IMR-90 (cell line): ENCODE measurements at regions not wholly inside any gene's neighbourhood (a gene's known extent, or its start where the extent isn't known, plus 50 kb on each side); places are given as distances from the start of the nearest gene placed in this dataset.

Source experiments
- ATAC-seq: fragments of 200-7000 bp; cut with Tn5 transposase; 2 replicates; pipeline ENCODE4 v1.9.1; 2020; ENCODE audit warnings: low read depth, mild to moderate bottlenecking, moderate library complexity
- BruUV-seq: library from RNA; stranded (reverse); fragments of 400-500 nt; replicated peaks from 2 replicates; lab custom pipeline; 2021; lab: Mats Ljungman, UMichigan
- CTCF ChIA-PET: fragments of 300-600 bp; formaldehyde crosslinking; extraction: SDS; loops from one replicate; lab custom pipeline; 2021; ENCODE audit warnings: antibody characterized with exemption; lab: Yijun Ruan, JAX
- POLR2A ChIA-PET: fragments of 300-600 bp; sonication (Branson Sonifier 250); formaldehyde crosslinking; loops from one replicate; lab custom pipeline; 2022; ENCODE audit warnings: antibody characterized with exemption; ENCODE audit not compliant: unreplicated experiment; lab: Charles Lee
- DNase-seq: peaks from one replicate; pipeline ENCODE4 v3.0.0; 2013
- H2AFZ ChIP-seq: replicated peaks from 2 replicates; pipeline ENCODE3; 2013; ENCODE audit warnings: low read length, mild to moderate bottlenecking; ENCODE audit not compliant: poor library complexity
- H2AK5ac ChIP-seq: 2 replicates; pipeline ENCODE4 v1.6.1; 2013; ENCODE audit warnings: low read depth, low read length, inconsistent platforms
- H2AK9ac ChIP-seq: replicated peaks from 2 replicates; pipeline ENCODE3; 2013; ENCODE audit warnings: mild to moderate bottlenecking, low read depth, low read length, moderate library complexity; ENCODE audit not compliant: poor library complexity
- H2BK120ac ChIP-seq: 2 replicates; pipeline ENCODE4 v1.6.1; 2013; ENCODE audit warnings: low read depth, low read length, inconsistent platforms
- H2BK15ac ChIP-seq: 3 replicates; pipeline ENCODE4 v1.6.1; 2013; ENCODE audit warnings: low read depth, low read length, inconsistent platforms
- H2BK20ac ChIP-seq: 2 replicates; pipeline ENCODE4 v1.6.1; 2013; ENCODE audit warnings: low read depth, mild to moderate bottlenecking, inconsistent platforms, low read length, moderate library complexity
- H2BK5ac ChIP-seq: 2 replicates; pipeline ENCODE4 v1.6.1; 2013; ENCODE audit warnings: mild to moderate bottlenecking, low read depth, low read length, inconsistent platforms; ENCODE audit not compliant: poor library complexity, severe bottlenecking
- H3K14ac ChIP-seq: replicated peaks from 2 replicates; pipeline ENCODE4 v1.6.1; 2013; ENCODE audit warnings: low read depth, low read length, inconsistent platforms
- H3K18ac ChIP-seq: 2 replicates; pipeline ENCODE4 v1.6.1; 2013; ENCODE audit warnings: low read depth, low read length, control low read depth
- H3K23ac ChIP-seq: 2 replicates; pipeline ENCODE4 v1.6.1; 2013; ENCODE audit warnings: low read depth, low read length, inconsistent platforms
- H3K27ac ChIP-seq: 2 replicates; pipeline ENCODE4 v1.5.1; 2013; ENCODE audit warnings: mild to moderate bottlenecking, control low read depth, low read length; ENCODE audit not compliant: insufficient read depth
- H3K27me3 ChIP-seq: 2 replicates; pipeline ENCODE4 v1.6.1; 2013; ENCODE audit warnings: low read length; ENCODE audit not compliant: control insufficient read depth, insufficient read depth
- H3K36me3 ChIP-seq: 2 replicates; pipeline ENCODE4 v1.6.1; 2013; ENCODE audit warnings: low read length, mixed read lengths; ENCODE audit not compliant: control insufficient read depth, insufficient read depth
- H3K4ac ChIP-seq: 2 replicates; pipeline ENCODE4 v1.6.1; 2013; ENCODE audit warnings: low read depth, low read length, inconsistent platforms
- H3K4me1 ChIP-seq: 2 replicates; pipeline ENCODE4 v1.6.1; 2013; ENCODE audit warnings: low read length, mixed read lengths; ENCODE audit not compliant: control insufficient read depth, insufficient read depth
- H3K4me2 ChIP-seq: 2 replicates; pipeline ENCODE4 v1.6.1; 2013; ENCODE audit warnings: low read depth, mild to moderate bottlenecking, control low read depth, low read length, moderate library complexity
- H3K4me3 ChIP-seq: 2 replicates; pipeline ENCODE4 v1.5.1; 2013; ENCODE audit warnings: low read depth, mild to moderate bottlenecking, control low read depth, low read length, moderate library complexity; ENCODE audit not compliant: insufficient read depth
- H3K56ac ChIP-seq: 2 replicates; pipeline ENCODE4 v1.6.1; 2013; ENCODE audit warnings: low read length, inconsistent platforms; ENCODE audit not compliant: insufficient read depth; ENCODE audit errors: extremely low read depth
- H3K79me1 ChIP-seq, 2 experiments: 2 replicates each; pipeline ENCODE4 v1.6.1; 2013; ENCODE audit warnings: low read length in 2 of 2, inconsistent platforms in 1 of 2, low read depth in 1 of 2
- H3K9ac ChIP-seq: 2 replicates; pipeline ENCODE4 v1.6.1; 2013; ENCODE audit warnings: low read depth, low read length, control low read depth
- H3K9me1 ChIP-seq: 2 replicates; pipeline ENCODE4 v1.6.1; 2013; ENCODE audit warnings: low read length, inconsistent platforms; ENCODE audit not compliant: insufficient read depth
- H3K9me3 ChIP-seq: 2 replicates; pipeline ENCODE4 v1.6.1; 2013; ENCODE audit warnings: low read length; ENCODE audit not compliant: control insufficient read depth, insufficient read depth
- H4K20me1 ChIP-seq: 2 replicates; pipeline ENCODE4 v1.6.1; 2013; ENCODE audit warnings: low read length, inconsistent platforms; ENCODE audit not compliant: insufficient read depth
- H4K5ac ChIP-seq: 2 replicates; pipeline ENCODE4 v1.6.1; 2013; ENCODE audit warnings: mild to moderate bottlenecking, low read depth, low read length, control low read depth
- H4K8ac ChIP-seq, 2 experiments: 2 replicates each; pipeline ENCODE4 v1.6.1; 2013; ENCODE audit warnings: low read depth in 2 of 2, low read length in 2 of 2, control low read depth in 1 of 2, inconsistent platforms in 1 of 2
- H4K91ac ChIP-seq: 2 replicates; pipeline ENCODE4 v1.6.1; 2013; ENCODE audit warnings: low read depth, low read length, inconsistent platforms; ENCODE audit not compliant: insufficient read depth
- CEBPB ChIP-seq: IDR thresholded peaks from 2 replicates; pipeline ENCODE4 v1.6.1; 2012; ENCODE audit warnings: low read depth, low read length, improper control_type of control experiment
- CHD1 ChIP-seq: IDR thresholded peaks from 2 replicates; pipeline ENCODE4 v1.6.1; 2012; ENCODE audit warnings: low read depth, low read length, improper control_type of control experiment
- CTCF ChIP-seq: conservative IDR thresholded peaks from 2 replicates; pipeline ENCODE4 v1.5.1; 2012; ENCODE audit warnings: mild to moderate bottlenecking, low read depth, low read length, improper control_type of control experiment
- ELK1 ChIP-seq: fragments of 150-350 bp; IDR thresholded peaks from 2 replicates; pipeline ENCODE4 v1.6.1; 2016; ENCODE audit warnings: low read depth, mild to moderate bottlenecking, low read length, moderate library complexity, borderline replicate concordance
- FOS ChIP-seq: fragments of 150-350 bp; IDR thresholded peaks from 2 replicates; pipeline ENCODE4 v1.6.1; 2016; ENCODE audit warnings: low read depth, low read length
- MAFK ChIP-seq: IDR thresholded peaks from 2 replicates; pipeline ENCODE4 v1.6.1; 2012; ENCODE audit warnings: low read depth, low read length, improper control_type of control experiment
- MAZ ChIP-seq: IDR thresholded peaks from 2 replicates; pipeline ENCODE4 v1.6.1; 2012; ENCODE audit warnings: low read depth, mild to moderate bottlenecking, low read length, improper control_type of control experiment, moderate library complexity, borderline replicate concordance
- MXI1 ChIP-seq: IDR thresholded peaks from 2 replicates; pipeline ENCODE4 v1.6.1; 2012; ENCODE audit warnings: low read depth, mild to moderate bottlenecking, low read length, moderate library complexity, borderline replicate concordance
- NFE2L2 ChIP-seq: fragments of 150-350 bp; IDR thresholded peaks from 2 replicates; pipeline ENCODE4 v1.6.1; 2016; ENCODE audit warnings: low read depth, mild to moderate bottlenecking, low read length
- POLR2A ChIP-seq: IDR thresholded peaks from 2 replicates; pipeline ENCODE4 v1.6.1; 2012; ENCODE audit warnings: mild to moderate bottlenecking, low read depth, low read length
- RAD21 ChIP-seq: IDR thresholded peaks from 2 replicates; pipeline ENCODE4 v1.6.1; 2012; ENCODE audit warnings: low read length, improper control_type of control experiment
- RCOR1 ChIP-seq: IDR thresholded peaks from 2 replicates; pipeline ENCODE4 v1.6.1; 2012; ENCODE audit warnings: mild to moderate bottlenecking, low read length, improper control_type of control experiment; ENCODE audit not compliant: insufficient replicate concordance
- RFX5 ChIP-seq: IDR thresholded peaks from 2 replicates; pipeline ENCODE4 v1.8.0; 2012; ENCODE audit warnings: low read depth, mild to moderate bottlenecking, low read length, moderate library complexity
- SMC3 ChIP-seq: fragments of 150-350 bp; IDR thresholded peaks from 2 replicates; pipeline ENCODE4 v1.6.1; 2016; ENCODE audit warnings: low read depth, mild to moderate bottlenecking, antibody characterized with exemption, low read length, moderate library complexity
- USF2 ChIP-seq: fragments of 150-350 bp; IDR thresholded peaks from 2 replicates; pipeline ENCODE4 v1.6.1; 2017; ENCODE audit warnings: mild to moderate bottlenecking, antibody characterized with exemption, low read length, low read depth
- WGBS, 2 experiments: methylation state at CpG; one replicate each; pipeline versions ENCODE4 v1.1.5 to v1.1.7; 2013; ENCODE audit warnings: missing lambda C conversion rate in 2 of 2; ENCODE audit not compliant: insufficient read length in 1 of 2; ENCODE audit errors: extremely low coverage in 2 of 2; 5-methylcytosine and 5-hydroxymethylcytosine counted together
- dilution Hi-C: fragments of 300-500 bp; cut with HindIII; formaldehyde crosslinking; loops from one replicate; pipeline ENCODE4 v1.14.3; 2018; ENCODE audit warnings: low sequenced_read_pairs; ENCODE audit not compliant: unreplicated experiment
- in situ Hi-C: fragments of 300-500 bp; cut with MboI; formaldehyde crosslinking; loops from 3 replicates; pipeline ENCODE4 v1.14.3; 2019; ENCODE audit warnings: low sequenced_read_pairs, inconsistent platforms, mixed read lengths
- intact Hi-C: fragments of 100-400 bp; cut with micrococcal nuclease; formaldehyde crosslinking; loops from 2 replicates; pipeline ENCODE4 v1.10.0; 2022

- no peak overlapping the region for H2AK9ac ChIP-seq
- in situ Hi-C loops, result no loop called here
- H3K9ac ChIP-seq, result no peak overlapping the region
- no peak overlapping the region for H4K8ac ChIP-seq
- no peak overlapping the region for H2BK20ac ChIP-seq
- no peak overlapping the region for H4K5ac ChIP-seq
- no peak overlapping the region for H2BK5ac ChIP-seq
- H3K23ac ChIP-seq, result no peak overlapping the region
- no peak overlapping the region for H3K56ac ChIP-seq
- WGBS, 2 experiments, result no CpG with 5 or more reads among the region's 3 CpGs
- ATAC-seq (no peak), DNase-seq (no peak)
- H3K79me1 ChIP-seq, result no peaks in the 10 kb centered on the region
- no peak overlapping the region for H3K4me3 ChIP-seq
- POLR2A ChIA-PET, result no interaction called here
- CTCF ChIA-PET, result no interaction called here
- no peak overlapping the region for H2BK15ac ChIP-seq
- H3K27me3 ChIP-seq, result no peaks in the 10 kb centered on the region
- H3K14ac ChIP-seq, result no peak overlapping the region
- no peak overlapping the region for H2AK5ac ChIP-seq
- H2AFZ ChIP-seq, result no peak overlapping the region
- no peak overlapping the region for H2BK120ac ChIP-seq
- H3K18ac ChIP-seq, result no peak overlapping the region
- TF ChIP-seq MXI1 (no peak), MAFK (peak; percentile 77), CHD1 (no peak), RFX5 (no peak), POLR2A (no peak), CTCF (no peak), USF2 (no peak), NFE2L2 (peak; percentile 57), RCOR1 (no peak), CEBPB (no peak), MAZ (no peak), FOS (no peak), SMC3 (no peak), RAD21 (no peak), ELK1 (no peak)
- no peaks in the 10 kb centered on the region for H3K4me1 ChIP-seq
- no peak overlapping the region for H4K91ac ChIP-seq
- H3K4me2 ChIP-seq, result no peak overlapping the region
- no peak overlapping the region for H3K27ac ChIP-seq
- no peaks in the 10 kb centered on the region for H3K9me3 ChIP-seq
- H4K20me1 ChIP-seq, result no peaks in the 10 kb centered on the region
- BruUV-seq, result no TSS peak
- no peaks in the 10 kb centered on the region for H3K36me3 ChIP-seq
- H3K9me1 ChIP-seq, result no peaks in the 10 kb centered on the region
- no peak overlapping the region for H3K4ac ChIP-seq
- intact Hi-C loops, result no loop called here
- dilution Hi-C loops, result no loop called here
Observed at GRCh38 chr16:76669288-76669687, 392.1 kb downstream of the CNTNAP4 start.
